Activated CD4-positive, alpha-beta T cell treated with anti-CD3 and anti-CD28 coated beads for 24 hours (primary cell): ENCODE measurements at regions not wholly inside any gene's neighbourhood (a gene's known extent, or its start where the extent isn't known, plus 50 kb on each side); places are given as distances from the start of the nearest gene placed in this dataset.
"Not testable (repeated sequence)": the region's sequence is repeated elsewhere in the genome, so short reads cannot be mapped to it uniquely, and the experiment has no call there.

Experiments used
- DNase-seq, 2 donors: peaks; one replicate each; pipeline ENCODE4 v3.0.0-alpha.2; 2020; ENCODE audit warnings: low read depth in 2 of 2

- no peak for DNase-seq
These were observed 138.3 kb downstream of the FAM124B start for GRCh38 chr2:224263571-224264043.

GRCh38 chr2:224261326-224261725, 140.6 kb downstream of the FAM124B start:
- no peak for DNase-seq

GRCh38 chr2:224260372-224261020, 141.4 kb downstream of the FAM124B start:
- no peak for DNase-seq

- DNase-seq = no peak
These were observed 142.1 kb downstream of the FAM124B start for GRCh38 chr2:224259831-224260230.

GRCh38 chr2:224258059-224258458, 143.8 kb downstream of the FAM124B start:
- DNase-seq = no peak

GRCh38 chr2:224257156-224257555, 144.8 kb downstream of the FAM124B start:
- no peak for DNase-seq

GRCh38 chr2:224253464-224253863, 148.4 kb downstream of the FAM124B start:
- DNase-seq = no peak

- DNase-seq = no peak
These were observed 149.3 kb downstream of the FAM124B start for GRCh38 chr2:224252631-224253030.

- DNase-seq = no peak
These were observed 152.9 kb downstream of the FAM124B start for GRCh38 chr2:224248944-224249371.

GRCh38 chr2:224242561-224242960, 159.3 kb downstream of the FAM124B start:
- DNase-seq = no peak

GRCh38 chr2:224241812-224242211, 160.1 kb downstream of the FAM124B start:
- DNase-seq = no peak

GRCh38 chr2:224241001-224241400, 160.9 kb downstream of the FAM124B start:
- DNase-seq = no peak

GRCh38 chr2:224223851-224224555, 177.9 kb downstream of the FAM124B start:
- no peak for DNase-seq

- DNase-seq = no peak
These were observed 178.9 kb downstream of the FAM124B start for GRCh38 chr2:224222974-224223373.

GRCh38 chr2:224222291-224222690, 179.6 kb downstream of the FAM124B start:
- DNase-seq = no peak

- DNase-seq = no peak
These were observed 180.4 kb downstream of the FAM124B start for GRCh38 chr2:224221455-224221913.

- DNase-seq = no peak
These were observed 181.2 kb downstream of the FAM124B start for GRCh38 chr2:224220586-224221255.

GRCh38 chr2:224219781-224220180, 180.7 kb upstream of the SERPINE2 start:
- no peak for DNase-seq

GRCh38 chr2:224217962-224218347, 178.9 kb upstream of the SERPINE2 start:
- DNase-seq = no peak

GRCh38 chr2:224217233-224217961, 178.3 kb upstream of the SERPINE2 start:
- DNase-seq = no peak

- DNase-seq = not testable (repeated sequence)
These were observed 176.5 kb upstream of the SERPINE2 start for GRCh38 chr2:224215611-224216010.

- no peak for DNase-seq
These were observed 174.3 kb upstream of the SERPINE2 start for GRCh38 chr2:224213396-224213795.
